ENCODE measurements at regions not wholly inside any gene's neighbourhood (a gene's known extent, or its start where the extent isn't known, plus 50 kb on each side); places are given as distances from the start of the nearest gene placed in this dataset.
"Not testable (repeated sequence)": the region's sequence is repeated elsewhere in the genome, so short reads cannot be mapped to it uniquely, and the experiment has no call there.

DNA sequence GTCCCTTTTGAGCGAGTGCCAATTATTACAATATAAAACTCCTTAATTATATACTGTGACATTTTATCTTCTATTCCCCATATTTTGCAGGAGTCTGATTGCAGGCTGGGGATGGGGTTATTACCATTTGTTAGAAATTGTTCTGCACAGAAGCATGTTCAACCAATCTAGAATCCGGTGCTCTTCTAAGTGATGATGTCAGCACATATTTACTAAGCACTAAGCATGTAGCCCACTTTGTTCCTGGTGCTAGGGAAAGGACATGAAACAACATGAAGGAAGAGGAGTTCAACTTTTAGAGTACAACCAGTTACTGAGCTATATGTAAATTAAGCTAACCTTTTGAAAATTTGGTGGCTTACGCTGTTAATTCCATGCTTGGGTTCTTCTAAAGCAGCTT is 52.8 kb upstream of the IL1RAPL2 start:
- DNase-seq (ENCODE audit: low spot score): no peak

DNA sequence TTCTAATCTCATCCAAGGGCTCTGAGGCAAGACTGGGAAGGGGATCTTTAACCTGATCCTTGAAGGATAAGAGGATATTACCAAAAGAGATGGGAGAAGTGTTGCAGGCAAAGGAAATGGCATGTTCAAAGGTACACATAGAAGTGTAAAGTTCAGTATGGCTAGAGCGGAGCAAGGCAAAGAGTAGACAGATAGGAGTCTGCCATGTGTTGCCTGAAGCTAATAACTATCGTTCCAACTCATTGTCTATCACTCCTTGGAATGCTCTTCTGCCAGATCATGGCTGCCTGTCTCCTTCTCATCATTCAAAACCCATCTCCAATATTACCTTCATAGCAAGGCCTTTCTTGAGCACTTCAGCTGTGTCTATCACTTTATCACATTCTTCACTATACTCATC is 55.2 kb upstream of the IL1RAPL2 start:
- no peak for DNase-seq (ENCODE audit: low spot score)

DNA sequence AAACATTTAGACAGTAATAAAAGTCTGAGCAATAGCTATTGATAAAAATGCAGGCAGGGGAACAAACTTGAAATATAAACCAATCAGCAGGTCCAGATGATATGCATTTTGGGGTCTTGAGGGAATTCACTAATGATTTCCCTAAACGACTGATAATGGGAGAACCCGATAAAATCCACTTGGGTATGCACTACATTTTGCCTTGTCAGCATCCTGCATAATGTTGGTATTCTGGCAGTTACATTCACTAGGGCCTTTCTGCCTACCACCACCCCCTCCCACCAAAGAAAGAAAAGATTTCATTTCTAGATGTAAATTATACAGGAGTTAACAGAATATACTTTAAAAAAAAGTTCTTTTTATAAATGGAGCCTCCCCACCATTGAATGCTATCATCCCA is 63.5 kb upstream of the IL1RAPL2 start:
- no peak for DNase-seq (ENCODE audit: low spot score)

DNA sequence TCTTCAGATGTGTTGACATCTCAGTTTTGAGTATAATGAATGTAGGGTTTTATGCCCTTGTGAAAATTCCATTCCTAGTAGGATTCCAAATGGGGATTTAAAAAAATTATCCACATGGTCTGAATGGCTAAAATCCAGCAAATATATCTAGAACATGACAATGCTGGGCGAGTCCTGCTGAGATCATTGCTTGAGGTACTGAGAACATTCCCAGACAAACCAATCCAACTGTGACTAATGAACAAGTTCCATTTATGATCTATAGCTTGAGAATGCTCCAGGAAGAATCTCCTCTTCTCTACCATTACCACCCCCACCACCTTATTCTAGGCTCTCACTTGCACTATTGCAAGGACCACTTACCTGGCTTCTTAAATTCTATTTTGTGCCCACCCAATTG is 77.2 kb upstream of the IL1RAPL2 start:
- no peak for DNase-seq (ENCODE audit: low spot score)

DNA sequence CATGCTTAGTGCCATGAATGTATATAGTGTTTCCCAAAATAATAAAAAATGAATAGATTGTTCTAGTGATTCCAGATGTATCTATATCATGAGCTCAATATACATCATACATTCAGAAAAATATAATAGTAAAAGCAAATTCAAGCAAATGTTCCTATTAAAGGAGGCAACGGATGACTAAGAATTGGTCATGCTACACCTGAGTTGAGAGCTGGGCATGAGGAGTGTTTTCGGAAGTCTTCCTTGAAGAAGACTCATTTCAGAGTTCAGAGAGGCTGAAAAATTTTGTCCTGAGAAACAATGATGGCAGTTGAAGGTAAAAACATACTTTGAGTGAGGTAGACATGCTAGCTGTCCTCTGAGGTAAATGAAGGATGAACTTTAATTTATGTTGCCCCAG is 79.3 kb upstream of the IL1RAPL2 start:
- DNase-seq (ENCODE audit: low spot score): no peak

DNA sequence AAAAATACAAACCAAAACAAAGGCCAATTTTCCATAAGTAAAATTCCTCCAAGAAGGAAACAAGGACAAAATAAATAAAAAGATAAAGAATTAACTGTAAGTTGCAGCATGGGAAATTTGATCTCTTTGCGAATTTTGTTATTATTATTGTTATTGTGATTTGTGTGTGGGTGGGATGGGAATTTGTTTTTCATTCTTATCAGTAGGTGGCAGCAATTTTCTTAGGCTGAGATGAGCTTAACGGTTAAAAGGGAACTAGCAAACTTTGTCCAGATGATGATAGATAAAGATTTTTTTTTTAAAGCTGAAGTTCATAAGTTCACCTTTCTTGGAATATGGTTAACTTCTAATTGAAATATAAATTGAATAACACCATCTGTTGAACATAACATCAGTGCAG is 83.2 kb upstream of the IL1RAPL2 start:
- DNase-seq (ENCODE audit: low spot score): no peak

DNA sequence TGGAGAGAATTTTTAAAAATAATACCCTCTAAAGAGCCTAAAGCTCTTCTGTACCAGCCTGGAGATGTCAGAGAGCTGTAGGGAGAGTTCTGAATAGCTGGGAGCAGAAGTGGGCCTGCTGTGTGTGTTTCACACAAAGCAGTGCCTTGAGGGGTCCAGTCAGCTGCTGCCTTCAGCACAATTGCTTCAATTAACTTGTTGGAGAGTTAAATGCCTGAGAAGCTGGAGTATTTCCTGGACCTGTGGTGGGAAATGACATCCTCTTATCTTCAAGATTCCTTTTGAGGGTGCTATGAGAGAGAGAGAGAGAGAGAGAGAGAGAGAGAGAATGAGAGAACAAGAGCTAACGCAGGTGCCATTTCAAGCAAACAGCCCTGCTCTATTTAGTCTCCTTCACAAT is 96.2 kb upstream of the IL1RAPL2 start:
- DNase-seq (ENCODE audit: low spot score): no peak

DNA sequence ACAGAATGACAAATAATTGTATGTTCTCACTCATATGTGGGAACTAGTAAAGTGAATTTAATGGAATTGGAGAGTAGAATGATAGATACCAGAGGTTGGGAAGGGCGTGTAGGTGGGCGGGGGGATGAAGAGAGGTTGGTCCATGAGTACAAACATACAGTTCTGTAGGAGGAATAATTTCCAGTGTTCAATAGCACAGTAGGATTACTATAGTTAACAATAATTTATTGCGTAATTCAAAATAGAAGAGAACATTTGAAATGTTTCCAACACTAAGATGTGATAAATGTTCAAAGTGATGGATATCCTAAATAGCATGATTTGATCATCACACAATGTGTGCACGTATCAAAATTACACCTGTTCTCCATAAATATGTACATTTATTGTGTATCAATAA is 106.2 kb upstream of the IL1RAPL2 start:
- no peak for DNase-seq (ENCODE audit: low spot score)

DNA sequence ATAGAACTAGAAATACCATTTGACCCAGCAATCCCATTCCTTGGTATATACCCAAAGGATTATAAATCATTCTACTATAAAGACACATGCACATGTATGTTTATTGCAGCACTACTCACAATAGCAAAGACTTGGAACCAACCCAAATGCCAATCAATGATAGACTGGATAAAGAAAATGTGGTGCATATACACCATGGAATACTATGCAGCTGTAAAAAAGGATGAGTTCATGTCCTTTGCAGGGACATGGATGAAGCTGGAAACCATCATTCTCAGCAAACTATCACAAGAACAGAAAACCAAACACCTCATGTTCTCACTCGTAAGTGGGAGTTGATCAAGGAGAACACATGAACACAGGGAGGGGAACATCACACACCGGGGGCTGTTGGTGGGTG is 108.9 kb upstream of the IL1RAPL2 start:
- DNase-seq (ENCODE audit: low spot score): not testable (repeated sequence)

DNA sequence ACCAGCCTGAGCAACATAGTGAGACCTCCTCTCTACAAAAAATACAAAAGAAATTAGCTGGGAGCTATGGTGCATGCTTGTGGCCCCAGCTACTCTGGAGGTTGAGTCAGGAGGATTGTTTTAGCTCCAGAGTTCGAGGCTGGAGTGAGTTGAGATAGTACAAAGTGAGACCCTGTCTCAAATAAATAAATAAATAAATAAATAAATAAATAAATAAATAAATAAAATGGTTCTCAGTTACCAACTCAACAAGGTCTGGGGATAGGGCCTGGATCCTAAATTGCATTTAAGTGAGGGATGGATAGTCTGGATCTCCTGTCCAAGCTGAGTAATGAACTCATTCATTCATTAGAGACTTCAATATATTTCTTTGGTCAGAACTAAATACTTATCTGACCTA is 115.7 kb upstream of the IL1RAPL2 start:
- DNase-seq (ENCODE audit: low spot score): no peak

DNA sequence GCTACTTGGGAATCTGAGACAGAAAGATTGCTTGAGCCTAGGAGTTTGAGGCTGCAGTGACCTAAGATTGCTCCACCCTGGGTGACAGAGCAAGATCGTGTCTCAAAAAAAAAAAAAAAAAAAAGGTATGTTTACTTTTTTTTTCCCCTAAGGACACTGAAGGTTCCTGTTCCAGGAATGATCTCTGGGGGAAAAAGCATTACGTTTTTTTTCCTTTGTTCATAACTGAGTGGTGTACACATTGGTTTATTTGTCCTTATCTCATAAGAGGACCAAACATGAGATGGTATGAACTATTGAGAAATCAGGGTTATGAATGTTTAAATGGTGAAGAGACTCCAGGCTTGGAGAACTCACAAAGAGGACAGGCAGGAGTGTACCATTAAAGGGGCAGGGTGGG is 120.4 kb upstream of the IL1RAPL2 start:
- DNase-seq (ENCODE audit: low spot score): no peak

DNA sequence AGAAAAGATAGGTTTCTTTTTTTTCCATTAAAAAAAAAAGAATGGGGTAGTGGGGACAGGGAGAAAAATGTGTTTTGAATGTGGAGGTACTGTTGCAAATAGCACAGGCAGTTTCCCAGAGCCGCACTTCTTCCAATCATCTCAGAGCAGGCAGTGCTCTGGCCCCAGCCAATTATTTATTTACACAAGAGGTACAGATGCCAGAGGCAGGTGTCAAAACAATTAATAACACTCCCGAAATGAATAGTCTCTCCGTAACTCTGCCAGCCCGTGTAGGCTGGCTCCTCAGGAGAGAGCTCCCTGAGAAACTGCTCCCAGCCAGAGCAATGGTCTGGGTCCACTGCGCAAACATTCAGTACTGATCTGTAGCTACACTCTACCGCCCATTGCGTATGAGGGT is 130.8 kb upstream of the IL1RAPL2 start:
- DNase-seq (ENCODE audit: low spot score): no peak

DNA sequence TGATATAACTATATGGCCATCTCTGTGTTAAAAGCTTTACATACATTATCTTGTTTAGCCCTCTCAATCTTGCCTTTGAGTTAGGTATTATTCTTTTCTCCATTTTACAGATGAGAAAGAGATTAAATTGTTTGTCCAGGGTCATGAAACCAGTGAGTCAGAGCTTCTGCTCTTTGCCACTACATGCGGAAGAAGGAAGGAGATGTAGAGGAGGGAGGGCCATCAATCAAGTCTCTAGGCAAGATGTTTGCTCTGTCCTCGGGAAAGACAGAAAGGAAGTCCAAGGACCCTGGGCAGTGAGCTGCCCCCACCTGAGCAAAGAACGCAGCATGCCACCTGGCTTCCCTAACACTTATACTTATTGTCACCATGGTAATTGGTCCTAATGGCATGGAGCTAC is 133.7 kb upstream of the IL1RAPL2 start:
- DNase-seq (ENCODE audit: low spot score): no peak

DNA sequence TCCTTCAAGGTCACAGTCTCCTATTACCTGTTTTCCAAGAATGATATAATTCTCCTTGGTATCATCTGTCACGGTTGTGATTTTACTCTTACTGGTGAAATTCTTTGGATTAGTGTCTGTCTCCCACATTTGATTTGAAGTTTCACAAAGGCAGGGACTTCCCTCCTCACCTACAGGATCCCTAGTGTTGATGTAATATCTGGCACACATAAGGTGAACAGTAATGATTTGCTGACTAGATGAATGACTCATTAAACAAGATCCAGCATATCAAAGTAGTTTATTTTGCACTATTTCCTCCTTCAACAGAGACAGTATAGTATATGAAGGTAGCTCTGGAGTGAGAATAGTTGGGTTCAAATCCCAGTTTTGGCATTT is 135.3 kb upstream of the IL1RAPL2 start:
- DNase-seq (ENCODE audit: low spot score): no peak

DNA sequence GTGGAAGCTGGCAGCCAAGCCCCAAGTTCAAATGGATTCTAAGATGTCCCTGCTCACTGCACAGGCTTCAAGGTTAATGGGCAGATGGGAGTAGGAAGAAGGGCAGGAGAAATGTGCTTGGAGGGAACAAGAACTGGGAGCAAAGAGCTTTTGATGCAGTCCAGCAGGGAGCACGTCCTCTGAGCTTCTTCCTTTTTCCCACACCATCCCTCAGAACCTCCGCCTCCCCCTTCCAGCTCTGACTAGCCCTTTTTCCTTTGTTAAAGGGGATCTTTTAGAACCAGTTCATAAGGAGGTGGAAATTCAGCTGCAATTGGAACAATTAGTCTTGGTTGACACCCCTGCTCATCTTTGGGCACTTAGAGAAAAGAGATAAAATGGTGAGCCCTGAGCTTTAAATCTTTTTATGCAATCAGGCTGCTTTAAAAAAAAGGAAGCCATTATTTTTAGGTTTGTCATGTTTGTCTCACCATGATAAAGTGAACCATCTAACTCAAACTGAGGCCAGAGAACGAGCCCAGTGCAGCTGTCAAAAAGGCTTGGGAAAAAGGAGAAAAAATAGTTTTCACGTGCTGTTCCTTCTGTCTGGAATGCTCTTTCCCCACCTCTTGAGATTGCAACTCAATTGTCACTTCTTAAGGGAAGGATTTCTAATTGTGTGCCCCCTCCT is 135.8 kb upstream of the IL1RAPL2 start:
- no peak for DNase-seq (ENCODE audit: low spot score)

DNA sequence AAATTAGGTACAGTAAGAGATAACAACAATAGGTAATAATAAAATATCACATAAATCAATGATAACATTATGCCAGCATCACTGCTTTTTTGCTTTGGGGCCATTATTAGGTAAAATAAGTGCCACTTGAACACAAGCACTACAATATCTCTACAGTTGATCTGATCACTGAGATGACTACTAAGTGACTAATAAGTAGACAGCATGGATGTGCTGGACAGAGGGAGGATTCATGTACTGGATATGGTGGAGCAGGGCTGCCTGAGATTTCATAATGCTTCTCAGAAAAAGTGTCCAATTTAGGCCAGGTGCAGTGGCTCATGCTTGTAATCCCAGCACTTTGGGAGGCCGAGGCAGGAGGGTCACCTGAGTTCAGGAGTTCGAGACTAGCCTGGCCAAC is 137.8 kb upstream of the IL1RAPL2 start:
- no peak for DNase-seq (ENCODE audit: low spot score)

DNA sequence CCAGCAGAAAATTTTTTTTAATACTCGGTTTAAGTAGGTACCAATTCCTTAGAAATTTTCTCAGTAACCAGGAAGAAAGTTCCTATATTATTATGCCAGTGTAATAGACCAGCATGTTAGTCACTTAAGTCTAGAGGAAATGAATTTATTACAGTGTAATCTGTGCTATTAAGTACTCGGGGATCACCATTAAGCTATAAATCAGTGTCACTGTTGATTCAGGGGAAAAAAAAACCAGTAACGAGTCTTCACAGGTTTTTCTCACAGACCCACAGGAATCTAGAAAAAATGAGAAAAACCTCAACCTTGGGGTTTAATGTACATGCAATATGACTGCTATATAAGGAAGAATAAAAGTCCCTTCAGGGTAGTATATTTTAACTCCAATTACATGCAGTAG is 138.3 kb upstream of the IL1RAPL2 start:
- no peak for DNase-seq (ENCODE audit: low spot score)

DNA sequence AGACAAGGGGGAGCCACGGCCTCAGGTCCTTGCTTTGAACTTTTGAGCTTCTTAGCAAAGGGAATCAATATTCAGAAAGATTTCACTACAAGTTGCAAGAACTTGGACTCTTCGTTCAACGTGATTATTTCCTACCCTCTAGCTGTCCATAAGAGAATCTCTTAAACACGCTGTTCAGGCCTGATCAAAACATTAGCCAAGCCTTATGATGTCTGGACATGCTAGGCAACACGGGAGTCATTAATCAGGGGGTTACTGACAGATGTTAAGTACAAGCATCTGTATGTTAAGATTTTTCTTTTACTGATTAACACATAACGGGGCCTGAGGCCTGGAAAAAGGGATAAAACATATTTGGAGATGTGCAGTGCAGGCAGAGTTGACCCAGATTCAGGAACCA is 138.9 kb upstream of the IL1RAPL2 start:
- DNase-seq (ENCODE audit: low spot score): no peak

DNA sequence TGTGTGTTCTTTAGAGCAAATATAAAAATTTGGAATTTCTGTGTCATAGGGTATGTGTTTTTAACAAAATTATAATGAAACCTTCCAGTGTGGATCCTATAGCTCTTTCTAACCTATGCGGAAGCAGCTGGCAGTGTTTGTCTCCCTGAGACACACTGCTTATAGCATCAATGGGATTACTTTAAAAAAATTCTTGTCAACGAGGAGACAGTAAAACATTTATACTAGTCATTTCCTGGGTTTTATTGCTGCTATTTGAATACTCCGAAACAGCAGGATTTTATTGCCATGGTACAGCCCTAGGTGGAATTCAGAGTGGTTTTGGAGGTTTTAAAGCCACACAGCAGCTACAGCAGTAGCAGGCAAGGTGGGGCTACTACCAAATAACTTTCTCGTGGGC is 145.1 kb upstream of the IL1RAPL2 start:
- DNase-seq (ENCODE audit: low spot score): no peak

DNA sequence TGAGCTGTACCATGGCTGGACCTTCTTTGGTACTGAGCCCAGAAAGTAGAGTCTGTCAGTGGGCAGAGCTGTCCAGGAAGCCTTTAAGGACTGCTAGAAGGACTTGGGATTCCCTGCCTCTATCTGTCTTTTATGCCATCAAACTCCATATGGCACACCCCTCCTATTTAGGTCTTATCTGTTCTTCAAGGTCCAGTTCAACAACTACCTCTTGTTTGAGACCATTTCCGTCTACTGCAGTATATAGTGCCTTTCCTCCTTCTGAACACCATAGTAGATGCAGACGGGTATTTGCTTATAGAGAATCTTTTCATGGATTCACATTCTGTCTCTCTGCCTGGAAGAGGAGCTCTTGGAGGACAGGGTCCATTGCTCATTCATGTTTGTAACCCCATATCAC is 146.1 kb upstream of the IL1RAPL2 start:
- DNase-seq (ENCODE audit: low spot score): no peak

DNA sequence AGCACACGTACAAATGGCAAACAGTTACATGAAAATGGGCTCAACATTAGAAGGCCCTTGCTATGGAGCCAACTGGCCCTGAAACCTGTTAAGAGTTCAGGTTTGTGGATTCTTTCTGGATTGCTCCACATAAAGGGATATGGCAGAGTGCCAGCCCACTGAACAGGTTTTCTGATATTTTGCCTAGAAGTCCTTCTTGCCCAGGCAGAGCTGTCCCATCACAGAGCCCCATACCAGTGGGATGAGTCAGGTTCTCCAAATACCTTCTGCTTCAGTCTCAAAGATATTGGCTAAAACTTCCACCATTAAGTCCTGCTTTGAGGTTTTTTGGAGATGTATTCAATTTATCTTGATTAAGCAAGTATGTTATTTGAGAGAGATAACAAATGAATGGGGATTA is 146.8 kb upstream of the IL1RAPL2 start:
- DNase-seq (ENCODE audit: low spot score): no peak

DNA sequence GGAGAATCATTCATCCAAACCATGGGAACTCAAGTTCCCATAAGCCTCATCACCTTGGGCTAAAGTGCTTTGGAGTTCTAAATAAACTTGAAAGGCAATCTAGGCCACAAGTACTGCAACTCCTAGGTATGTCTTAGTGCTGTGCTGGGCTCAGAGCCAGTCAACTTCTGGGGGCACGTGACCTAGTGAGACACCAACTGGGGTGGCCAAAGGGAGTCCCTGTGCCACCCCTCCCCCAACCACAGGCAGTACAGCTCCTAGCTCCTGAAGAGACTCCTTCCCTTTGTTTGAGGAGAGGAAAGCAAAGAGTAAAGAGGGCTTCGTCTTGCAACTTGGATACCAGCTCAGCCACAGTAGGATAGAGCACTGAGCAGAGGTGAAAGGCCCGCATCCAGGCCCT is 154.2 kb upstream of the IL1RAPL2 start:
- DNase-seq (ENCODE audit: low spot score): no peak

DNA sequence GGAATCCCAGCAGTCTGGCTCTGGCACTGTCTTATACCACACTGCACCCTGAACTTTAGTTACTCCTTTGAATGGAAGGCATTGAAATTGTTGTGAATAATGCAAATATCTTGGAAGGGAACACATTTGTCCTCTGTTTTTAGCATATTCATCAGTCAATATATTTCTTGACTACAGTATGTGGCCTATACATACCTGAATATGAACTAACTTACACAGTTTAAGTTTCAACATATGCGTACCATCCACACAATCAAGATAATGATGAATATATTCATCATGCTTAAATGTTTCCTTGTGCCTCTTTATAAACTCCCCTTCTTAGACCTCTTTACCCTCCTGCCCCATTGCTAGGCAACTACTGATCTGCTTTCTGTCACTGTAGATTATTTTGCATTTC is 145.7 kb upstream of the ESX1 start:
- no peak for DNase-seq (ENCODE audit: low spot score)

DNA sequence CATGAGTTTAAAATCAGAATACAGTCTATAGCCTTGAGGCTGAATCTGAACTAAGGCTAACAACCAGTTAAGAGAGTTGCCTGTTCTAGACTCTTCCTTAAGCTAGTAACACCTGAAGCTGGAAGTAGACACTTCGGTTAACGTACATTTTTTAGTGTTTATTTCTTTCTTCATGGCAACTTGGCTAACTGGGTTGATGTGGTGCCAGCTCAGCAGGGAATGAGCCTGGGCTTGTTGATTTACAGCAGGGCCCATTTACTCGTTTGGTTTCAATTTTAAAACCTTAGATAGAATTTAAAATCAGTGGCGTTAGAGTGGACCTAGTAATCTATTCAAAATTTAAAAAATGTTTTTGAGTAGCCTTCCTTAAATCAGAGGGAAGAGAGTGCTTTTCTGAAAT is 137.6 kb upstream of the ESX1 start:
- no peak for DNase-seq (ENCODE audit: low spot score)

DNA sequence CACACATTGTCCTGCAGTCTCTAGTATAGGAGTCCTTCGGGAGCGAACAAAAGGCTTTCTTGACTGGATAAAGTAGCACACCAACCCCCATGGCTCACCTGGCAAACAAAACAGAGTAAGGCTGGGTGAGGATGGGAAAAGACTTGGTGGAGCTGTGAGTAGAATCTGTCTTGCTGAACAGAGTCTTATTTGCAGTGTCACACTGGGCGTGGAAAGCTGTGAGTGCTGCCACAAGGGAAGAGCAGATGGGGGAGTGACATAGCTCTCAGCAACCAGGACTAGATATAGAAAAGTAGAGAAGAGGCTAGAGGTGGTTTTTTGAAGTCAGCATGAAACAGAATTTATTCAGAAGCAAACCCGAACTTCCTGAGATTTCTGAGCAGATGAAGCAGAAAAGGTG is 137.2 kb upstream of the ESX1 start:
- no peak for DNase-seq (ENCODE audit: low spot score)

Measured in SK-N-DZ (cell line).